Activated CD8-positive, alpha-beta T cell treated with anti-CD3 and anti-CD28 coated beads for 36 hours (primary cell): ENCODE measurements at regions not wholly inside any gene's neighbourhood (a gene's known extent, or its start where the extent isn't known, plus 50 kb on each side); places are given as distances from the start of the nearest gene placed in this dataset.

Experiments used
- ATAC-seq: fragments of 200-7000 bp; cut with Tn5 transposase; one replicate; pipeline ENCODE4 v1.10.0; 2021; ENCODE audit warnings: mild to moderate bottlenecking, moderate library complexity
- CTCF ChIA-PET: fragments of 350-600 bp; sonication (Branson Sonifier 250); formaldehyde crosslinking; loops from one replicate; lab custom pipeline; 2021; ENCODE audit warnings: antibody characterized with exemption; lab: Charles Lee
- POLR2A ChIA-PET: fragments of 350-600 bp; sonication (Branson Sonifier 250); formaldehyde crosslinking; loops from one replicate; lab custom pipeline; 2021; ENCODE audit warnings: antibody characterized with exemption; lab: Charles Lee
- DNase-seq: peaks from one replicate; pipeline ENCODE4 v3.0.0-alpha.2; 2020
- H3K27ac Mint-ChIP-seq: one replicate; pipeline ENCODE4 v1.8.0; 2021; ENCODE audit warnings: mild to moderate bottlenecking, mixed read lengths
- H3K27me3 Mint-ChIP-seq: one replicate; pipeline ENCODE4 v1.8.0; 2021; ENCODE audit warnings: mixed read lengths
- H3K36me3 Mint-ChIP-seq: one replicate; pipeline ENCODE4 v1.8.0; 2021; ENCODE audit warnings: low read depth, mixed read lengths
- H3K4me1 Mint-ChIP-seq: one replicate; pipeline ENCODE4 v1.8.0; 2021; ENCODE audit warnings: low read depth, mixed read lengths
- H3K4me3 Mint-ChIP-seq: one replicate; pipeline ENCODE4 v1.8.0; 2021; ENCODE audit warnings: mild to moderate bottlenecking, moderate library complexity, mixed read lengths
- H3K9me3 Mint-ChIP-seq: one replicate; pipeline ENCODE4 v1.8.0; 2021; ENCODE audit warnings: mixed read lengths
- intact Hi-C: fragments of 100-400 bp; cut with micrococcal nuclease; formaldehyde crosslinking; loops from one replicate; pipeline ENCODE4 v1.10.0; 2022
- TF ChIP-seq, protein P1 (sequence below): fragments of 200-600 bp; IDR thresholded peaks from one replicate; pipeline ENCODE4 v1.8.0; 2022; ENCODE audit warnings: antibody characterized with exemption, mild to moderate bottlenecking

DNA sequence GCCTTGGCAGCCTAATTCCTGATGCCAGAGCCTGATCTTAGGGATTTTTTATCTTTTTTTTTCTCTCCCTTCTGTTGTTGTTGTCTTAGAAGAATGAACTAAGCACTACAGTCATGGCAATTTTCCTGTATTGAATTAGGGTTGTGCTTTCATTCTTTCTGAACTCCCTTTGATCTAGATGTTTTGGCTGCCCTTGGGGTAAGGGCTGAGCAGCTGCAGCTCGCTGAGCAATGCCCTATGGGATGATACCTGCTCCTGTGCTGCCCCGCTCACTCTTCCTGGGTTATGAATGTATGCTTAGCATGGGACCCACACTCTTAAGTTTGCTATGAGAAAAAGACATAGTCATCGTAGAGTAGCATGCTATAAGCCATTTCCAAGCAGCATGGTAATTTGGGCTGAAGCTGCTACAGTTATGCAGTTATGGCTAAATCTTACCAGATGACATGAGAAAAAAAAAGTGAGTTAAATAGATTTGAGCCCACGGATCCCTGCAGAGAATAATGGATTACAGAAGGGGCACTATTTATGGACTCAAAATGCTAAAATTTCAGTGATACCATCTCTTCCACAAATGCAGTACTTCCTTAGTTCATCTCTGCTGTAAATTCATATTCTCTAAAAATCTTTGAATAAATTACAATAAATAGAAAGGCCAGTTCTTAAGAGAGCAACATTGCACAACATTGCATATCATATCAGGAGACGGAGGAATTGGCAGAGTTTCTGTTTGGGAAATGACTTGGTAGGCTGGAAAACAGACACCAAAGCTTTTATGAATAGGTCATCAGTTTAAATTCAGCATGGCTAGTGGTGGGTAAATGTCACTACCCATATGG is 79.2 kb upstream of the PTHLH start:
- intact Hi-C loops, result no loop called here
- H3K36me3 Mint-ChIP-seq, result no peaks in the 10 kb centered on the region
- TF ChIP-seq, protein P1, sequence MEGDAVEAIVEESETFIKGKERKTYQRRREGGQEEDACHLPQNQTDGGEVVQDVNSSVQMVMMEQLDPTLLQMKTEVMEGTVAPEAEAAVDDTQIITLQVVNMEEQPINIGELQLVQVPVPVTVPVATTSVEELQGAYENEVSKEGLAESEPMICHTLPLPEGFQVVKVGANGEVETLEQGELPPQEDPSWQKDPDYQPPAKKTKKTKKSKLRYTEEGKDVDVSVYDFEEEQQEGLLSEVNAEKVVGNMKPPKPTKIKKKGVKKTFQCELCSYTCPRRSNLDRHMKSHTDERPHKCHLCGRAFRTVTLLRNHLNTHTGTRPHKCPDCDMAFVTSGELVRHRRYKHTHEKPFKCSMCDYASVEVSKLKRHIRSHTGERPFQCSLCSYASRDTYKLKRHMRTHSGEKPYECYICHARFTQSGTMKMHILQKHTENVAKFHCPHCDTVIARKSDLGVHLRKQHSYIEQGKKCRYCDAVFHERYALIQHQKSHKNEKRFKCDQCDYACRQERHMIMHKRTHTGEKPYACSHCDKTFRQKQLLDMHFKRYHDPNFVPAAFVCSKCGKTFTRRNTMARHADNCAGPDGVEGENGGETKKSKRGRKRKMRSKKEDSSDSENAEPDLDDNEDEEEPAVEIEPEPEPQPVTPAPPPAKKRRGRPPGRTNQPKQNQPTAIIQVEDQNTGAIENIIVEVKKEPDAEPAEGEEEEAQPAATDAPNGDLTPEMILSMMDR, result no peak
- no peak overlapping the region for H3K27ac Mint-ChIP-seq
- H3K4me1 Mint-ChIP-seq, result no peaks in the 10 kb centered on the region
- no peak overlapping the region for H3K4me3 Mint-ChIP-seq
- DNase-seq (no peak), ATAC-seq (no peak)
- H3K9me3 Mint-ChIP-seq, result peaks cover 2% of the 10 kb centered on the region
- H3K27me3 Mint-ChIP-seq, result peaks cover 9% of the 10 kb centered on the region
- ChIA-PET POLR2A (interaction anchor here (0.6 kb wide), 1 partner anchor 67 kb away, joined by 3 read pairs; no protein-coding TSS in a partner anchor), CTCF (no interaction called here)

DNA sequence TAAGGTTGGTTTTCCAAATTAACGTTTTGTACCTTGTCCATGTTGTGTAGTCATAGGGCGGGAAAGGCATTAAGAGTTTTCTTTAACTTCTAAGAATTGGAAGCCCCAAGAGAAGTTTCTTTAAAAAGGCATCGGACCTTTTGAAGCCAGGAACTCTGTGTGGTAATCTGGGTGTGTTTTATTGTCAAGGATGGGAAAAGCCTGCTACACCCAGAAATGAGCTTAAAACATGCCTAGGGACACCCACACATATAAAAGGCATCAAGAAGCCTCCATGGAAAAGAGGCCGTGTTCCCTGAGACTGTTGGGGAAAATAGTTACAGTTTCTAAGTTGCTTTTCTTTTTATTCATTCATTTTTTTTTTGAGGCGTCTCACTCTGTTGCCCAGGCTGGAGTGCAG is 81.0 kb upstream of the PTHLH start:
- POLR2A ChIA-PET, result no interaction called here
- intact Hi-C loops, result no loop called here

DNA sequence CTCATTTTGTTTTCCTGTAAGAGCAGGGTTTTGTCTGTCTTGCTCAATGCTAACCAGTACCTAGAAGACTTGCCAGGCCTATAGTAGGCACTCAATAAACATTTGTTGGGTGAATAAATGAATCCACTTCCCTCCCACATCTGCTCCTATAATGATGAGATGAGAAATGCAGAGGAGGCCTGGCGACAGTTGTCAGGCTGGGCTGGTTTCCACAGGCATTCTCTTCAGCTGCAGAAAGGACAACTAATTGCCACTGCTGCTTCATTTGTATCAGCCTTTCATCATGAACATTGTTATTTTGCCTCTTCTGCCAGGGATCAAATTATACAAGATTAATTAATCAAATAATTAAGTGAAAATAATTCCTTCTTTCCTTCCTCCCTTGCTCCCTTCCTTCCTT is 82.0 kb upstream of the PTHLH start:
- Mint-ChIP-seq H3K27me3 (peaks cover 4% of the 10 kb centered on the region), H3K4me3 (no peak overlapping the region), H3K4me1 (no peaks in the 10 kb centered on the region), H3K9me3 (no peaks in the 10 kb centered on the region), H3K27ac (no peak overlapping the region), H3K36me3 (no peaks in the 10 kb centered on the region)
- DNase-seq, result no peak
- CTCF ChIA-PET, result no interaction called here
- ATAC-seq, result no peak
- POLR2A ChIA-PET, result no interaction called here
- intact Hi-C loops, result no loop called here
- TF ChIP-seq, protein P1, result no peak

More for the DNA sequence above, 81.0 kb upstream of the PTHLH start:
- TF ChIP-seq, protein P1, result no peak
- no peak overlapping the region for H3K4me3 Mint-ChIP-seq
- H3K36me3 Mint-ChIP-seq, result no peaks in the 10 kb centered on the region
- H3K27me3 Mint-ChIP-seq, result peaks cover 4% of the 10 kb centered on the region
- H3K4me1 Mint-ChIP-seq, result no peaks in the 10 kb centered on the region
- ATAC-seq (no peak), DNase-seq (no peak)
- CTCF ChIA-PET, result no interaction called here
- H3K27ac Mint-ChIP-seq, result no peak overlapping the region
- no peaks in the 10 kb centered on the region for H3K9me3 Mint-ChIP-seq

DNA sequence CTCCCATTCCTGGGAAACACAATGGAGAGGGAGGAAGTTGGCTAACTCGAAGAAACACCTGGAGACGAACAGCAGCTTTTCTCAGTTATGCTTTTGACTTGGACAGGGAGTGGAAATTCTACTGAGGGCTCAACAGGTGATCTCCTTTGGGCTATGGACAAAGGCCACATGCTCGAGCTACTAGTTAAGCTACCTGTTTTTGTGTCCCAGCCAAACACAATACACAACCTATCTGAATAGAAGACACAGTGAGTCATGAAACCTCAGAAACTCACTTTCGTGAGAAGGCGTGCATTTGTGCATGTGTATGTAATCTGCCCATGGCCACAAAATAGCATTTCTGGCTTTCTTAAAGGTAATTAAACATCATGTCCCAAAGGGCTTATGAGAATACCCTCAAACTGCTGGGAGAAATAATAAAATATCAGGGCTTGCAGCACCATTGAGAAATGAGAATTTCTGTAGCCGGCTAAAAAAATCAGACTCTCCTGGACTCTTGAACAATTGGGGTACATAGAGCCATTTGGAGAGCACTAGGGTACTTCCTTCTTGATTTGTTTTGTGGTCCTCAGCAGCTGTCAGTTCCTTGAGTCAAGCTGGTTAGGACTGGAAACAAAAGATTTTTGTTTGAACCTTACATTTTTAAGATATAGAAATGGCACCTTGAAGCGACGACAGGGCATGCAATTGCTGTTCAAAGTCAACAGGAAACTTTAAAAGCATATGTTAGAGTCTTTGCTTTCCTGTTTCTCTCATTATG is 85.5 kb upstream of the PTHLH start:
- ATAC-seq (no peak), DNase-seq (no peak)
- Mint-ChIP-seq H3K4me1 (no peaks in the 10 kb centered on the region), H3K4me3 (no peak overlapping the region), H3K27me3 (peaks cover 5% of the 10 kb centered on the region), H3K27ac (no peak overlapping the region), H3K36me3 (no peaks in the 10 kb centered on the region), H3K9me3 (no peaks in the 10 kb centered on the region)
- POLR2A ChIA-PET, result interaction anchor here (0.6 kb wide), 2 partner anchors 142 to 325 kb away, joined by 5 read pairs; no protein-coding TSS in a partner anchor
- intact Hi-C loops, result no loop called here
- TF ChIP-seq, protein P1, result no peak
- CTCF ChIA-PET, result no interaction called here

DNA sequence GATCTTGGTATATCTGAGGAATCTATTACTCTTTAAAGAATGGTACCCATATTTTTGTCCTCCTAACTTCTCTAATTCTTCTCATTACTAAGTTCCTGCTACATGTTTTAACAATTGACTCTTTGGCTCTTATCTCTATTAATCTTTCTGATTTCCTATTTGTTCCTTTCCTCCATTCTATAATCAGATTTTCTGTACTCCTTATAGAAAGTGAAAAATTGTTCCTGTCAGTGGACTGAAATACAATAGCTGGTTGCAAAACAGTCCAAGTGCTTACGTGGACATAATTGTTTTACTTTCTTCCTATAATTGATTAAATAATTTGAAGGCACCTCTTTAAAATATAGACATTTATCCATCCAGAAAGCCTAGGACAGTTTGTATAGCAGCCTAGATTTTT is 86.7 kb upstream of the PTHLH start:
- CTCF ChIA-PET, result no interaction called here
- TF ChIP-seq, protein P1, result no peak
- Mint-ChIP-seq H3K27ac (no peak overlapping the region), H3K36me3 (no peaks in the 10 kb centered on the region), H3K27me3 (peaks cover 5% of the 10 kb centered on the region), H3K9me3 (no peaks in the 10 kb centered on the region), H3K4me3 (no peak overlapping the region), H3K4me1 (no peaks in the 10 kb centered on the region)
- intact Hi-C loops, result no loop called here
- ATAC-seq (no peak), DNase-seq (no peak)
- POLR2A ChIA-PET, result no interaction called here
